MCF 10A (cell line): ENCODE measurements at regions not wholly inside any gene's neighbourhood (a gene's known extent, or its start where the extent isn't known, plus 50 kb on each side); places are given as distances from the start of the nearest gene placed in this dataset.
A peak's percentile ranks its signal among the peaks of the same experiment; 100 is the strongest.

Experiments used
- BruUV-seq: library from RNA; stranded (reverse); fragments of 400-500 nt; replicated peaks from 2 replicates; lab custom pipeline; 2021; lab: Mats Ljungman, UMichigan
- CTCF ChIA-PET: fragments of 300-600 bp; sonication (Branson Sonifier 250); formaldehyde crosslinking; extraction: SDS; loops from one replicate; lab custom pipeline; 2021; ENCODE audit warnings: antibody characterized with exemption, inconsistent platforms; lab: Yijun Ruan, JAX
- POLR2A ChIA-PET: fragments of 300-600, 350-650 bp; sonication (Branson Sonifier 250); formaldehyde crosslinking; extraction: SDS; loops from one replicate; lab custom pipeline; 2020; ENCODE audit warnings: antibody characterized with exemption, inconsistent platforms; lab: Yijun Ruan, JAX
- DNase-seq: peaks from one replicate; pipeline ENCODE4 v3.0.0-alpha.2; 2018; ENCODE audit not compliant: unreplicated experiment
- H3K27ac Mint-ChIP-seq: one replicate; pipeline ENCODE4 v1.8.0; 2022; ENCODE audit warnings: mild to moderate bottlenecking, low read depth, mixed read lengths; ENCODE audit not compliant: unreplicated experiment
- H3K27me3 Mint-ChIP-seq: one replicate; pipeline ENCODE4 v1.8.0; 2022; ENCODE audit warnings: mixed read lengths; ENCODE audit not compliant: insufficient read depth, unreplicated experiment
- H3K36me3 Mint-ChIP-seq: one replicate; pipeline ENCODE4 v1.8.0; 2022; ENCODE audit warnings: mild to moderate bottlenecking, moderate library complexity, mixed read lengths; ENCODE audit not compliant: insufficient read depth, unreplicated experiment
- H3K4me1 Mint-ChIP-seq: one replicate; pipeline ENCODE4 v1.8.0; 2022; ENCODE audit warnings: mixed read lengths; ENCODE audit not compliant: insufficient read depth, unreplicated experiment
- H3K4me3 Mint-ChIP-seq: one replicate; pipeline ENCODE4 v1.8.0; 2022; ENCODE audit warnings: mild to moderate bottlenecking, moderate library complexity, mixed read lengths; ENCODE audit not compliant: unreplicated experiment
- H3K9me3 Mint-ChIP-seq: one replicate; pipeline ENCODE4 v1.8.0; 2022; ENCODE audit warnings: mixed read lengths; ENCODE audit not compliant: unreplicated experiment
- intact Hi-C: fragments of 100-400 bp; cut with micrococcal nuclease; formaldehyde crosslinking; loops from 2 replicates; pipeline ENCODE4 v1.14.1; 2022
- TF ChIP-seq, protein P1 (sequence below): fragments of 200-600 bp; IDR thresholded peaks from one replicate; pipeline ENCODE4 v1.8.0; 2022; ENCODE audit warnings: antibody characterized with exemption, mild to moderate bottlenecking; ENCODE audit not compliant: unreplicated experiment

DNA sequence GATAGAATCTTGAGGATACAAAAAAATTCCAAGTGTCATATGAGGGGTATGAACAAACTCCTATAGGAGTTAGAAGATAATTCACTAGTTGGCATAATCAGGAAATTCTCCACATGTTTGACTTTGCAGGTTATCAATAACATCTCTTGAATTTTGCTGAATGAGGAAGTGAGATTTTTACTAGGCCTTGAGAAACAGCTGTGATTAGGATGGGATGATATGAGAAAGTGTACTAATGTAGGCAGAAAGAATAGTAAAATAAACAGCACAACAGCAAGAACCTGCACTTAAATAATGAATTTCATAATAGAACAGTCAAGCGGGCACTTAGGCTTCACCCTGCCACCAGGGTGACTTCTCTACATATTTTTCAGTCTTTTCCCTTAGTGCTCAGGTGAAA lies 570.8 kb upstream of the CRIM1 start:
- CTCF ChIA-PET: no interaction called here
- Mint-ChIP-seq H3K4me3 (no peak overlapping the region), H3K27ac (no peak overlapping the region), H3K36me3 (no peaks in the 10 kb centered on the region), H3K9me3 (no peaks in the 10 kb centered on the region), H3K4me1 (no peaks in the 10 kb centered on the region), H3K27me3 (peaks cover 10% of the 10 kb centered on the region)
- intact Hi-C loops: no loop called here
- no TSS peak for BruUV-seq
- no peak for DNase-seq
- TF ChIP-seq, protein P1, sequence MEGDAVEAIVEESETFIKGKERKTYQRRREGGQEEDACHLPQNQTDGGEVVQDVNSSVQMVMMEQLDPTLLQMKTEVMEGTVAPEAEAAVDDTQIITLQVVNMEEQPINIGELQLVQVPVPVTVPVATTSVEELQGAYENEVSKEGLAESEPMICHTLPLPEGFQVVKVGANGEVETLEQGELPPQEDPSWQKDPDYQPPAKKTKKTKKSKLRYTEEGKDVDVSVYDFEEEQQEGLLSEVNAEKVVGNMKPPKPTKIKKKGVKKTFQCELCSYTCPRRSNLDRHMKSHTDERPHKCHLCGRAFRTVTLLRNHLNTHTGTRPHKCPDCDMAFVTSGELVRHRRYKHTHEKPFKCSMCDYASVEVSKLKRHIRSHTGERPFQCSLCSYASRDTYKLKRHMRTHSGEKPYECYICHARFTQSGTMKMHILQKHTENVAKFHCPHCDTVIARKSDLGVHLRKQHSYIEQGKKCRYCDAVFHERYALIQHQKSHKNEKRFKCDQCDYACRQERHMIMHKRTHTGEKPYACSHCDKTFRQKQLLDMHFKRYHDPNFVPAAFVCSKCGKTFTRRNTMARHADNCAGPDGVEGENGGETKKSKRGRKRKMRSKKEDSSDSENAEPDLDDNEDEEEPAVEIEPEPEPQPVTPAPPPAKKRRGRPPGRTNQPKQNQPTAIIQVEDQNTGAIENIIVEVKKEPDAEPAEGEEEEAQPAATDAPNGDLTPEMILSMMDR: no peak
- POLR2A ChIA-PET: interaction anchor here (0.6 kb wide), 1 partner anchor 590 kb away, joined by 3 read pairs; no protein-coding TSS in a partner anchor

- BruUV-seq: no TSS peak
- Mint-ChIP-seq H3K4me1 (no peaks in the 10 kb centered on the region), H3K36me3 (no peaks in the 10 kb centered on the region), H3K27me3 (peaks cover 10% of the 10 kb centered on the region), H3K9me3 (no peaks in the 10 kb centered on the region), H3K27ac (no peak overlapping the region), H3K4me3 (no peak overlapping the region)
- TF ChIP-seq, protein P1: no peak
- POLR2A ChIA-PET: no interaction called here
- intact Hi-C loops: no loop called here
- CTCF ChIA-PET: interaction anchor here (1.1 kb wide), 1 partner anchor 79 kb away, joined by 3 read pairs; no protein-coding TSS in a partner anchor
- peak; percentile 32 for DNase-seq
These were observed 571.9 kb upstream of the CRIM1 start for GRCh38 chr2:35783723-35784122.

- DNase-seq: peak; percentile 46
- no TSS peak for BruUV-seq
- no peaks in the 10 kb centered on the region for H3K36me3 Mint-ChIP-seq
- no peaks in the 10 kb centered on the region for H3K4me1 Mint-ChIP-seq
- TF ChIP-seq, protein P1: no peak
- peaks cover 13% of the 10 kb centered on the region for H3K27me3 Mint-ChIP-seq
- intact Hi-C loops: loop anchor here (5.0 kb wide), 1 partner anchor 36 kb away; no protein-coding TSS in a partner anchor
- no peaks in the 10 kb centered on the region for H3K9me3 Mint-ChIP-seq
- no peak overlapping the region for H3K27ac Mint-ChIP-seq
- H3K4me3 Mint-ChIP-seq: no peak overlapping the region
- POLR2A ChIA-PET: no interaction called here
- CTCF ChIA-PET: no interaction called here
These were observed 614.0 kb upstream of the CRIM1 start for GRCh38 chr2:35741556-35741955.

DNA sequence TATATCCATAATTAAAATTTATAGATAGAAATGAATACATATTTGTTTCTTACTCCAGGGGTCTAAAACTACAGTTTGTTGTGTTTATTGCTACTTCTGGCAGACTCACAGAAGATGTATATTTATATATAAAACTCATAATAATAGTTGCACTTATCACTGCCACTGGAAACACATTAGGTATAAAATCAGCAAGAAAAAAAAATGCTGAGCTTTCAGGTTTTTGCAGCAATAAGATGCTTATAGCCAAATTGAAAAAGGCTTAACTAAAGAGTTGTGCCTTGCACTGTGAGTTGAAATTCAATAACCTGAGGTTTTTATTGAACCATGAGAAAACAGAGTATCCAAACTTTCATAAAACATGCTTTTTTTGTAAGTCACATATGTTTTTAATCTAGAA lies 623.9 kb upstream of the CRIM1 start:
- no peak overlapping the region for H3K4me3 Mint-ChIP-seq
- H3K9me3 Mint-ChIP-seq: no peaks in the 10 kb centered on the region
- intact Hi-C loops: no loop called here

More for the DNA sequence above, 623.9 kb upstream of the CRIM1 start:
- H3K36me3 Mint-ChIP-seq: no peaks in the 10 kb centered on the region
- CTCF ChIA-PET: interaction anchor here (0.6 to 0.7 kb wide), 2 partner anchors 324 to 405 kb away, joined by 3 read pairs; no protein-coding TSS in a partner anchor
- POLR2A ChIA-PET: no interaction called here
- peaks cover 39% of the 10 kb centered on the region for H3K27me3 Mint-ChIP-seq
- no peaks in the 10 kb centered on the region for H3K4me1 Mint-ChIP-seq
- H3K27ac Mint-ChIP-seq: no peak overlapping the region
- BruUV-seq: no TSS peak
- TF ChIP-seq, protein P1: no peak
- DNase-seq: no peak
